Activated naive CD4-positive, alpha-beta T cell treated with anti-CD3 and anti-CD28 coated beads, Interleukin-2, amount 50 U/mL, for 72 hours (primary cell): ENCODE measurements at regions not wholly inside any gene's neighbourhood (a gene's known extent, or its start where the extent isn't known, plus 50 kb on each side); places are given as distances from the start of the nearest gene placed in this dataset.
"Not testable (repeated sequence)": the region's sequence is repeated elsewhere in the genome, so short reads cannot be mapped to it uniquely, and the experiment has no call there.

Source experiments
- ATAC-seq, 2 donors: fragments of 150-1000 bp; cut with Tn5 transposase; 2 replicates each; pipeline ENCODE4 v1.10.0; 2021; ENCODE audit warnings: mild to moderate bottlenecking in 2 of 2, moderate library complexity in 2 of 2
- DNase-seq, 2 donors: peaks; one replicate each; pipeline ENCODE4 v3.0.0; 2021 to 2022; ENCODE audit warnings: low spot score in 2 of 2
- H3K27ac Mint-ChIP-seq, 2 donors: one replicate each; pipeline ENCODE4 v1.8.0; 2022; ENCODE audit warnings: mild to moderate bottlenecking in 2 of 2, mixed read lengths in 2 of 2
- H3K36me3 Mint-ChIP-seq, 2 donors: one replicate each; pipeline ENCODE4 v1.8.0; 2022; ENCODE audit warnings: mixed read lengths in 2 of 2
- H3K9me3 Mint-ChIP-seq, 2 donors: one replicate each; pipeline ENCODE4 v1.8.0; 2022; ENCODE audit warnings: mixed read lengths in 2 of 2

DNA sequence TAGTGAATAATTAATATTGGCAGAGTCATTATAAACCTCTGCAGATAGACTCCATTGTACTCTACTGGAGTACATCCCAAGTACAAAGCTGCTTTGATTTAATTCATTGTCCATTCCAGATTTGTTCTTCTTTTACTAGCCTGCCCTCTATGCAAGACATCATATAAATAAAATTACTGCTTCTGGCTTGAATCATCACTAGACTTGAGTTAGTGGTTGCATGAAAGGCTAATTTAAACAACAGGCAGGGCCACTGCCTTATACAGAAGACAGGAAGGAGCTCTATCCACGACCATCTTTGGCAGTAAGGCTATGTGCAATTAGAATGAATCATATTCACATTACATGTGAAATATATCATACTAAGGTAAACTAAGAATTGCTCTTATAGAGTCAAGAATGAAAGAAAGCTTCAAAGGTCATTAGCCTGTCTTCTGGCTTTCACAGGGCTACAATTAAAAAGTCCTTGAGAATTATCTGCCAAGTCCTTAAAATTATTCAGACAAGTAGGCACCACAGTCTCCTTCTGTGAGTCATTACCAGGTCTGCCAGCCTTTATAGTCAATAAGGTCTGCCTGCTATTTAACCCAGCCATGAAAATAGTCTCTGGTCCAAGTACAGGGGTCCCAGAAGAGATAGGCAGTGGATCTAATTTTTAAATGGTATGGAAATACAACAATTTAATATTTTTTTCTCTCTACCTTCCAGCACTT, 631.8 kb downstream of the TMTC2 start:
- Mint-ChIP-seq H3K36me3 (no peaks in the 10 kb centered on the region), H3K27ac (no peak overlapping the region), H3K9me3 (peaks cover 4 to 20% of the 10 kb centered on the region in 2 donors)
- no peak for DNase-seq
- no peak for ATAC-seq

DNA sequence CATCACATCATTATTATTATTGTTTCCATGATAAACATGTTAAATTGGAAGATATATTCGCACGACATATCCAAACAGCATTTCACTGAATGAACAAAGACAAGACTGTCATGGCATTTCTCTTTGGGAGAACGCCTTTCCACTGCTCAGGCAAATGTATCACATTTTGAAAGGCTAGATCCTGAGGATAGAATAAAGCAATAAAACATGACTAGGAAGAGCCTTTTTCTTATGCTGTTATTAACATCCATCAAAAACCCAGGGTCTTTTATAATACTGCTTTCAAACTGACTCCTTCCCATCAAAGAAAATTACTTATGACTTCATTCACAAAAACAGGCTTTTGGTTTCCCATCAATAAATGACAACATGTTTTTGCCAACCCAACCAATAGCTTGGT, 630.9 kb downstream of the TMTC2 start:
- H3K36me3 Mint-ChIP-seq = no peaks in the 10 kb centered on the region
- ATAC-seq (no peak), DNase-seq (no peak)
- H3K27ac Mint-ChIP-seq = no peak overlapping the region
- H3K9me3 Mint-ChIP-seq = peaks cover 4 to 18% of the 10 kb centered on the region in 2 donors

DNA sequence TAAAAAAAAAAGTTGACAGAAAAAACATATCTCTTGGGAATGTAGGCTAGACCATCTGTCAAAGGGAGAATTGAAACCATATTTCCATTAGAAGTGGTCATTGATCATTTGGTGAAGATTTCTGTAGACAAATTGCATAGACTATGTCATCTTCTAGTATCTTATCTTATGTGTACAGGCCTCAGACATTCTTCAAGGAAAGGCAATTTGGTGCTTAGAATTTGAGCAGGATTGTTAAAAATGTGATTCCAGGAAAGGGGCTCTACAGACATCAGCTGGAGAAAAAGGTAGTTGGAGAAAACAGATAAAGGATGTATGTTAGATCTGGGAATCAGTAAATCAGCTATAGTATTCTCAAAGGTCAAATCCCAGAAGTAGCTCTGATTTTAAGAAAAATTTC, 627.1 kb downstream of the TMTC2 start:
- no peak overlapping the region for H3K27ac Mint-ChIP-seq
- H3K9me3 Mint-ChIP-seq = peaks cover 4 to 7% of the 10 kb centered on the region in 2 donors

DNA sequence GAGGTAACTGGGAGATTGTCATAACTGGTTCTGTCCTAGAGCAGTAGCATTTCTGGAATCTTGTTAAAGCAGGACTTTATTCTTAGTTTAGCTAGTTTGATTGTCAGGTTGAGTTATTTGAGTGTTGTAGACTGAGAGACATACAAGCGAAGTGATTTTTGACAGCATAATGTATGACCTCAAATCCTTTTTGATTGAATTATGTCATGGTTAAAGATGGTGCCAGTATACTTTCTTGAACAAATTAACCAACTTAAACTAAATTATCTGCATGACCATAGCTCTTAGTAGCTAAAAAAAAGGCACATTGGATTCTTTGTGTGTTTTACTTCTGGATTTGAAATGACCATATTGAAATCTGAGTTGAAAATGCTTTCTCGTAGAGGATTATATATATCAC, 626.6 kb downstream of the TMTC2 start:
- DNase-seq (no peak), ATAC-seq (no peak)
- Mint-ChIP-seq H3K9me3 (peaks cover 4 to 7% of the 10 kb centered on the region in 2 donors), H3K27ac (no peak overlapping the region), H3K36me3 (no peaks in the 10 kb centered on the region)

More for the DNA sequence above, 627.1 kb downstream of the TMTC2 start:
- no peaks in the 10 kb centered on the region for H3K36me3 Mint-ChIP-seq
- ATAC-seq (no peak), DNase-seq (no peak)

DNA sequence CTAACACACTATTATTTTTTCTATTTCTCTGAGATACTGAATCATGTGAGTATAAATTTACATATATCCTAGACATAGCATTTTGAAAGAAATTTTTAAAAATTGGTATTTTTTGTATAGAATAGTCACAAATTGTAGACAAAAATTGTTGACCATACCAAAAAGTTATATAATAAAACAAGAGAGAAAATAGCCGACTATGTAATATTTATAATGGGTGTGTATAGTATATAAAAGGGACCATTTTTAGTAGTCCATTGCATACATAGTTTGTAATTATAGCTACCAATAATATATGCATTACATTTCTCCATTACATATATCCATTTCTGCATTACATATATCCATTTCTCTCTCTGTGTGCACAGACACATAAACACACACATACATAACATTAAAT, 590.2 kb downstream of the TMTC2 start:
- peaks cover 0 to 5% of the 10 kb centered on the region in 2 donors for H3K36me3 Mint-ChIP-seq
- ATAC-seq = no peak
- H3K9me3 Mint-ChIP-seq = peaks cover 14 to 18% of the 10 kb centered on the region in 2 donors
- no peak for DNase-seq
- H3K27ac Mint-ChIP-seq = no peak overlapping the region

DNA sequence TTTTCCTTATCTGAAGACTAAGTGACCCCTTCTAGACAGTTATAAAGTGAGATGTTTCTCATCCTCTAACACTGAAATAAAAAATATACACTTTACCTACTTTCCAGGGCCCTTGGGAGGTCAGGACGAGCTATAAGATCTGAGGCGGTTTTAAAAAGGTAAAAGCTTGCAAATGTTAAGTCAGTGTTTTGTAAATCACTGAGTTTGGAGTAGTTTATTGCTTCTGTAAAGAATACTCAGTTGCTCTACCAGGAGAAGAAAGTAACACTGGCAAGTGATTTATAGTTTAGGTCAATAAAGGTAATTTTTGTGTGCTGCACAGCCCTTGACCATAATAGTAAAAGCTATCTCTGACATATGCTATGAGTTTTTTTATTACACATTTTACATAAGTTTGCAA, 584.5 kb downstream of the TMTC2 start:
- peaks cover 11 to 19% of the 10 kb centered on the region in 2 donors for H3K9me3 Mint-ChIP-seq
- no peak for ATAC-seq
- peaks cover 0 to 5% of the 10 kb centered on the region in 2 donors for H3K36me3 Mint-ChIP-seq
- no peak for DNase-seq
- H3K27ac Mint-ChIP-seq = no peak overlapping the region

DNA sequence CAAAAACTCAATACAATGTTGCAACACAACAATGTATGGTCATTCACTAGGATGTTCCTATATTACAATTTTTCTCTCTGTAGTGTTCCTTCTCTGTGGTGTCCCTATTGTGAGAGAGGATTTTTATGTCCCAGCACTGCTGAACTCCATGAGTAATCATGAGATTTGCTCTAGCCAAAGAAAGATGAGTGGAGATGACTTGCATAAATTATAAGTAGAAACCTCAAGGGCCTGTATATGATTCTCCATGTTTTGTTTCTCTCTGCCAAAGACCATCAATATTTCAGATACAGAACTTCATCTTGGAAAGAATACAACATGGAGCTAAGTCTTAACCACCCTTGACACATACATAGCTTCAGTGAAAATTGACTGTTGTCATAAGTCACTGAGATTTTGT, 579.1 kb downstream of the TMTC2 start:
- H3K9me3 Mint-ChIP-seq = peaks cover 0 to 7% of the 10 kb centered on the region in 2 donors
- no peak overlapping the region for H3K27ac Mint-ChIP-seq
- DNase-seq (no peak), ATAC-seq (no peak)
- H3K36me3 Mint-ChIP-seq = no peaks in the 10 kb centered on the region

DNA sequence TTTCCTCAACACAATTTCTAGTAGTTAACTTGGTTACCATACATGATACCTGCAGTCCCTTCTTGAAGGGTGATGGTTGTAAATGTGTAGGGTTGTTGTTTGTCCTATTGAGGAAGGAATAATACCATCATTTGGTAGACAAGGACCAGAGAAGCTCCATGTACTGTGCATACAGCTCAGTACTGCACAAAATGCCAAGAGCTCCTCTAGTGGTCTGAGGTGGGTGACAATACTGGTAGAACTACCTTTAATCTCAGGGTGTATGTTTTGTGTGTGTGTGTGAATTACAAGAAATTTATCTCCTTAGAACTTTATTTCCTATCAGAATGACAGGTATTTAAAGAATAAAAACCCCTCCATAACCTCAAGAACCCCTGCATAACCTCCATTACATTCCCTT, 575.3 kb downstream of the TMTC2 start:
- ATAC-seq = no peak
- no peaks in the 10 kb centered on the region for H3K9me3 Mint-ChIP-seq
- H3K36me3 Mint-ChIP-seq = no peaks in the 10 kb centered on the region
- no peak overlapping the region for H3K27ac Mint-ChIP-seq
- DNase-seq = no peak

DNA sequence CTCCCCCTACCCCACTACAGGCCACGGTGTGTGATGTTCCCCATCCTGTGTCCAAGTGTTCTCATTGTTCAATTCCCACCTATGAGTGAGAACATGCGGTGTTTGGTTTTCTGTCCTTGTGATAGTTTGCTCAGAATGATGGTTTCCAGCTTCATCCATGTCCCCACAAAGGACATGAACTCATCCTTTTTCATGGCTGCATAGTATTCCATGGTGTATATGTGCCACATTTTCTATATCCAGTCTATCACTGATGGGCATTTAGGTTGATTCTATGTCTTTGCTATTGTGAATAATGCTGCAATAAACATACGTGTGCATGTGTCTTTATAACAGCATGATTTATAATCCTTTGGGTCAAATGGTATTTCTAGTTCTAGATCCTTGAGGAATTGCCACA, 573.4 kb downstream of the TMTC2 start:
- not testable (repeated sequence) for H3K27ac Mint-ChIP-seq, DNase-seq, H3K36me3 Mint-ChIP-seq, ATAC-seq, H3K9me3 Mint-ChIP-seq

DNA sequence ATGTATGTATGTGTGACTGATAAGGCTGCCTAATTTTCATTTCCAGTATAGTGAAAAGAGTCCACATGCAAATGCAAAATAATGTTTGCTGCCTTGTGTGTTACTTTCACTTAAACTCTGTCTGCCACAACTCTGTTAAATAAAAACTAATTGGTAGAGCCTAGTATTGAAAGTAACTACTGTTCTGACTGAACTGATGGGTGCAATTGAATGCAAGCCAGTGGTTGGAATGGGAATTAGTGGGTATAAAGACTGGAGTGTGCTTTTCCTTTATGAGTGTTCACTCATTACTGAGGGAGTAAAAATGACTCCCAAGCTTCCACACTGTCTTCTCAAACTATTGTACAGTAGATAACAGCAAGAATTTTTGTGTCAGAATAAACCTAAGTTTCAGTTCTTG, 571.0 kb downstream of the TMTC2 start:
- DNase-seq (no peak), ATAC-seq (no peak)
- Mint-ChIP-seq H3K9me3 (no peaks in the 10 kb centered on the region), H3K36me3 (no peaks in the 10 kb centered on the region), H3K27ac (no peak overlapping the region)

DNA sequence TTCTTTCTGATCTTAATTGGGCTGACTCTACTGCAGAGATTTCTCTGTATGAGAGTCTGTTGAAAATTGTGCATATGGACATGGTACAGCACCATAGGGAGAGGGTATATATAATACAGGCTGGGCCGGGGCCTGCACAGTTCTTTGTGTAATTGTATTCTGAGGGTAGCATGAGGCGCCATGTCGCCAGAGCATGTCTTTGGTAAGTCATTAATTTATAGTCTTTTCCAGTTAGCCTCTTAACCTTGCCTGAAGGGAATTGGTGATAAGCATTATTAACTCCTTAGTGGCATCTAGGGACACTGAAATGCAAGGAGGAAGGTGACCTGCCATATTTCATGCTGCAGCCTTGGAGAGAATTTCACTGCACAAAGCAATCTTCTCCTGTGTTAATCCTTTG, 569.9 kb downstream of the TMTC2 start:
- ATAC-seq (no peak), DNase-seq (no peak)
- H3K36me3 Mint-ChIP-seq = no peaks in the 10 kb centered on the region
- H3K27ac Mint-ChIP-seq = no peak overlapping the region
- no peaks in the 10 kb centered on the region for H3K9me3 Mint-ChIP-seq

DNA sequence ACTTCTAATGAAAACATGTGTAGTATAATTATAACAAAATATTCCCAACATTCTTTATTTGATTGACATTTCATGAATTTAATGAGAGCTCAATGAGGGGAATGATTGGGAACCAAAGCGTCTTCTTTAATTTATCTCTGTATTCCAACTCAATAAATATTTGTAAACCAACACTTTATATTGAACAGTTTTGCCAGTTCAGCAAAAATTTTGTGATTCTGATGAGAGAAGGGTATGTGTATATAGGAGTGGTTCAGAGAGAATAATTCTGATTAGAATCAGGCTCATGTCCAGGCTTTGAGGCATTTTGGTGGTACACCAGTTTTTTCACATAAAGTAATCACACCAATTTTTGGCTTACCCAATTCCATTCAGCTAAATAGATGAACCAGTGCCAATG, 564.2 kb downstream of the TMTC2 start:
- H3K9me3 Mint-ChIP-seq = peaks cover 4 to 5% of the 10 kb centered on the region in 2 donors
- no peak overlapping the region for H3K27ac Mint-ChIP-seq
- no peak for DNase-seq
- ATAC-seq = no peak
- H3K36me3 Mint-ChIP-seq = no peaks in the 10 kb centered on the region

DNA sequence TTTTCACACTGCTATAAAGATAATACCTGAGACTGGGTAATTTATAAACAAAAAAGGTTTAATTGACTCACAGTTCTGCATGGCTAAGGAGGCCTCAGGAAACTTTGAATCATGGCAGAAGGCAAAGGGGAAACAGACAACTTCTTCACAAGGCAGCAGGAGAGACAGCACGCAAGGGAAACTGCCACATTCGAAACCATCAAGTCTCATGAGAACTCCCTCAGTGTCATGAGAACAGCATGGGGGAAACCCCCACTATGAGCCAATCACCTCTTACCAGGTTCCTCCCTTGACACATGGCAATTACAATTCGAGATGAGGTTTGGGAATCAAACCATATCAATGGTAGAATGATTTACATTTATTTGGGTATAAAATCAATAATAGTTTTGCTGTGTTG, 558.5 kb downstream of the TMTC2 start:
- peaks cover 5 to 9% of the 10 kb centered on the region in 2 donors for H3K9me3 Mint-ChIP-seq
- ATAC-seq (no peak), DNase-seq (no peak)
- H3K27ac Mint-ChIP-seq = no peak overlapping the region
- H3K36me3 Mint-ChIP-seq = no peaks in the 10 kb centered on the region

DNA sequence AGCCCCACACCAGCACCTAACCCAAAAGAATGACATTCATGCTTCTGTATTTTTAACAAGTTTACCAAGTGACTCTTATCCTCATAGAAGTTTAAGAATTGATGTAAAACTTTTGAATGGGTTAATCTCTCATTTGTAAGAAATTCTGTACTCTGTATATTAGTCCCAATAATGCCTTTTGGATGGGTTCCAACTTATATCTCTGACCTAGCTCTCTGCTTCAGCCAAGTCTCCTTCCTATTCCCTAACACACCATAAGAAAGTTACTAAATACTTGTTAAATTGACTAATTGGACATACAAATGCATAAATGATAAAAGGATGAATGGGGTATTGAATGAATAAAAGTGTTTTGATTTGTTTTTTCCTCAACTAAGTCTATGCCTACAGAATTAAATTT, 557.3 kb downstream of the TMTC2 start:
- H3K27ac Mint-ChIP-seq = no peak overlapping the region
- DNase-seq = no peak
- no peaks in the 10 kb centered on the region for H3K36me3 Mint-ChIP-seq
- no peak for ATAC-seq
- H3K9me3 Mint-ChIP-seq = peaks cover 5 to 14% of the 10 kb centered on the region in 2 donors

DNA sequence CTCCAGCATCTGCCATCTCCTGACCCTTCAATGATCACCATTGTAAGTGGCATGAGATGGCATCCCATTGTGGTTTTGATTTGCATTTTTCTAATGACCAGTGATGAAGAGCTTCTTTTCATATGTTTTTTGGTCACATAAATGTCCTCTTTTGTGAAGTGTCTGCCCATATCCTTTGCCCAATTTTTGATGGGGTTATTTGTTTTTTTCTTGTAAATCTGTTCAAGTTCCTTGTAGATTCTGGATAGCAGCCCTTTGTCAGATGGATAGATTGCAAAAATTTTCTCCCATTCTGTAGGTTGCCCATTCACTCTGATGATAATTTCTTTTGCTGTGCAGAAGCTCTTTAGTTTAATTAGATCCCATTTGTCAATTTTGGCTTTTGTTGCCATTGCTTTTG, 547.3 kb downstream of the TMTC2 start:
- H3K9me3 Mint-ChIP-seq = peaks cover 9 to 14% of the 10 kb centered on the region in 2 donors
- ATAC-seq, H3K27ac Mint-ChIP-seq, DNase-seq, H3K36me3 Mint-ChIP-seq: not testable (repeated sequence)

DNA sequence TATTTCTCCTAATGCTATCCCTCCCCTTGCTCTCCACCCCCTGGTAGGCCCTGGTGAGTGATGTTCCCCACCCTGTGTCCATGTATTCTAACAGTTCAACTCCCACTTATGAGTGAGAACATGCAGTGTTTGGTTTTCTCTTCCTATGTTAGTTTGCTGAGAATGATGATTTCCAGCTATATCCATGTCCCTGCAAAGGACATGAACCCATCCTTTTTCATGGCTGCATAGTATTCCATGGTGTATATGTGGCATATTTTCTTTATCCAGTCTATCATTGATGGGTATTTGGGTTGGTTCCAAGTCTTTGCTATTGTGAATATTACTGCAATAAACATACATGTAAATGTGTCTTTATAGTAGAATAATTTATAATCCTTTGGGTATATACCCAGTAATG, 540.3 kb downstream of the TMTC2 start:
- not testable (repeated sequence) for H3K36me3 Mint-ChIP-seq, ATAC-seq, DNase-seq, H3K27ac Mint-ChIP-seq
- peaks cover 16 to 24% of the 10 kb centered on the region in 2 donors for H3K9me3 Mint-ChIP-seq

DNA sequence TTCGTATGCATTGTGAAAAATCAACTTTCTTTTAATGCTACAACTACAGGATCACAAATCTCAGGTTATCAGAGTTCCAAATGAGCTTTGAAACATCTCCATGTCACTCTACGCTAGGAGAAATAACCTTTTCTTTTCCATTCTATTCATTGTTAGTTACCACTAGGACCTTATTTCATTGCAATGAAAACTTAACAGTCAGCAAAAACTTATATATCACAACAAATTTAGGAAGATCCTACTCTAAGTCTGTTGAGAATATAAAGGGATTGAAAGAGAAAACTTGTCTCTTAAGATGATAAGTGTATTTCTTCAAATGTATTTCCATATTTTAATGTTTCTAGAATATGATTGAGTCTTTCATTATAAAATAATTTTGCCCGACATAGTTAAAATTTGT, 539.1 kb downstream of the TMTC2 start:
- no peak for ATAC-seq
- Mint-ChIP-seq H3K27ac (no peak overlapping the region), H3K9me3 (peaks cover 15 to 16% of the 10 kb centered on the region in 2 donors)

DNA sequence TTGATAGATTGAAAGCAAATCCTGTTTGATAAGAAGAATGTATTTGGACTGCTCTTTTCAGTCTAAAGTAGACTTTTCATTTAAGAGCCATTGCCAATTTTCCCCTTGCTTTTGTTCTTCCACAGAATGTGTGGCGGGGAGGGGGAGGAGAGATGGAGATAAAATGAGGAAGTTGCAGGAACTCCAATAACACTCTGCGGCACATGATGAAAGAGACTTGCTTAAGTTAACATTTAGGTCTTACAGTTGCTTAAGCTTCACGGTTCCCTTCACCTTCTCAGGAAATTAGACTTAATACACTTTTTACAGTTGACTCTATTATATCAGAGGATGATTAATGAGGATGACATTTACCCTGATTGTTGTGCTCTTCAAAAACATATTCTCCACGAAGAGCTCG, 537.3 kb downstream of the TMTC2 start:
- ATAC-seq = no peak
- Mint-ChIP-seq H3K36me3 (no peaks in the 10 kb centered on the region), H3K9me3 (peaks cover 7 to 15% of the 10 kb centered on the region in 2 donors), H3K27ac (no peak overlapping the region)
- DNase-seq = no peak

More for the DNA sequence above, 539.1 kb downstream of the TMTC2 start:
- no peak for DNase-seq
- no peaks in the 10 kb centered on the region for H3K36me3 Mint-ChIP-seq
